Chondrocyte (in vitro differentiated cells): ENCODE measurements at regions not wholly inside any gene's neighbourhood (a gene's known extent, or its start where the extent isn't known, plus 50 kb on each side); places are given as distances from the start of the nearest gene placed in this dataset.

Experiments used
- DNase-seq: peaks from one replicate; pipeline ENCODE4 v3.0.0; 2021; ENCODE audit warnings: mixed read lengths, low spot score
- H3K27ac Mint-ChIP-seq: one replicate; pipeline ENCODE4 v1.8.0; 2021; ENCODE audit warnings: mild to moderate bottlenecking, moderate library complexity, mixed read lengths; ENCODE audit not compliant: unreplicated experiment
- H3K27me3 Mint-ChIP-seq: 2 replicates; pipeline ENCODE4 v1.8.0; 2021; ENCODE audit warnings: low read depth, mixed read lengths
- H3K36me3 Mint-ChIP-seq: 2 replicates; pipeline ENCODE4 v1.8.0; 2021; ENCODE audit warnings: low read depth, mixed read lengths
- H3K4me1 Mint-ChIP-seq: 2 replicates; pipeline ENCODE4 v1.8.0; 2021; ENCODE audit warnings: low read depth, mild to moderate bottlenecking, mixed read lengths
- H3K4me3 Mint-ChIP-seq: one replicate; pipeline ENCODE4 v1.8.0; 2021; ENCODE audit warnings: mild to moderate bottlenecking, moderate library complexity, mixed read lengths; ENCODE audit not compliant: unreplicated experiment
- H3K9me3 Mint-ChIP-seq: 2 replicates; pipeline ENCODE4 v1.8.0; 2021; ENCODE audit warnings: low read depth, mixed read lengths
- TF ChIP-seq, protein P1 (sequence below): fragments of 200-600 bp; sonication (generic); IDR thresholded peaks from 2 replicates; pipeline ENCODE4 v1.5.0; 2021; ENCODE audit warnings: antibody characterized with exemption, mild to moderate bottlenecking, moderate library complexity

DNA sequence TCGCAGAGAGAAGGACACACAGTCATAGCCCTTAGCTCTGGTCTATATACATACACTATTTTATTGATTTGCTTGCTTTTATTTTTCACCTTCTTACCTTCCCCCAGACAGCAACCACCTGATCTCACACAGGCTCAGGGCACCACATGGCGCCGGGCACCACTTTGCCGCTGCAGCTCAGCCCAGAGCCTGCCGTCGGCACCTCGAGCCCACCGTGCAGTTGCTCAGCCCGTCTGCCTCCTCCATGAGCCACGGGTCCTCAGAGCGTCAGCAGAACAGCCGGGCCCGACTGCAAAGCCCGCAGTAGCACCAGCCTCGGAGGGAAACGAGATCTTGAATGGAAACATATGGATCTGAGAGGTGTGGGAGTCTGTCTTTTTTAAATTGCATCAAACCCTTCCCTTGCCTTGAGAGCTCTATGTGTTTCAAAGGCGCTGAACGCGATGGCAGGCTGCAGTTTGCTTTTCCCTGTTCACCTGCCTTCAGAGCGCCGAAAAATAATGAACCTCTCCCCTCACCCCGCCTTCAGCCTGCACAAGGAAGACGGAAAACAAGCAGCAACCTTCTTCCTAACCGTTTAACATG is 505.4 kb downstream of the MN1 start:
- TF ChIP-seq, protein P1, sequence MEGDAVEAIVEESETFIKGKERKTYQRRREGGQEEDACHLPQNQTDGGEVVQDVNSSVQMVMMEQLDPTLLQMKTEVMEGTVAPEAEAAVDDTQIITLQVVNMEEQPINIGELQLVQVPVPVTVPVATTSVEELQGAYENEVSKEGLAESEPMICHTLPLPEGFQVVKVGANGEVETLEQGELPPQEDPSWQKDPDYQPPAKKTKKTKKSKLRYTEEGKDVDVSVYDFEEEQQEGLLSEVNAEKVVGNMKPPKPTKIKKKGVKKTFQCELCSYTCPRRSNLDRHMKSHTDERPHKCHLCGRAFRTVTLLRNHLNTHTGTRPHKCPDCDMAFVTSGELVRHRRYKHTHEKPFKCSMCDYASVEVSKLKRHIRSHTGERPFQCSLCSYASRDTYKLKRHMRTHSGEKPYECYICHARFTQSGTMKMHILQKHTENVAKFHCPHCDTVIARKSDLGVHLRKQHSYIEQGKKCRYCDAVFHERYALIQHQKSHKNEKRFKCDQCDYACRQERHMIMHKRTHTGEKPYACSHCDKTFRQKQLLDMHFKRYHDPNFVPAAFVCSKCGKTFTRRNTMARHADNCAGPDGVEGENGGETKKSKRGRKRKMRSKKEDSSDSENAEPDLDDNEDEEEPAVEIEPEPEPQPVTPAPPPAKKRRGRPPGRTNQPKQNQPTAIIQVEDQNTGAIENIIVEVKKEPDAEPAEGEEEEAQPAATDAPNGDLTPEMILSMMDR, result no peak
- DNase-seq, result no peak
- H3K9me3 Mint-ChIP-seq, result no peaks in the 10 kb centered on the region
- no peak overlapping the region for H3K4me3 Mint-ChIP-seq
- no peak overlapping the region for H3K27ac Mint-ChIP-seq
- peaks cover 55% of the 10 kb centered on the region for H3K4me1 Mint-ChIP-seq
- no peaks in the 10 kb centered on the region for H3K27me3 Mint-ChIP-seq
- H3K36me3 Mint-ChIP-seq, result no peaks in the 10 kb centered on the region

DNA sequence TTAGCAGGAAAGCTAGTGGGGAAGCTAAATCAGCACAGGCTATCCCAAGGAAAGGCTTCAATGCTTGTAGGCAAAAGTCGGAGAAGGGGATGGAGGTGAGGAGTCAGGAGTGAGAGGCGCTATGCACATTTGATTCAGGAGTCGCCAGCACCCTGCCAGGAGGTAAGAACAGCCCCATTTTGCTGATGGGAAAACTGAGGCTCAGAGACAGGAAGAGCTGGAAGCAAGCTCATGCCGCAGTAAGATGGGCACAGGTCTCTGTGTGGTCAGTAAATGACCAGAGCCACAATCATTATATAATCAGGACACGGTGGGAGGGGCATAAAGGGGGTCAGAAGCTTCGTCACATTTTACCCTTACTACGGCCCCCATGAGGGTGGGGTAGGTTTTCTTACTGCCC is 504.4 kb downstream of the MN1 start:
- TF ChIP-seq, protein P1, result no peak
- DNase-seq, result no peak
- no peaks in the 10 kb centered on the region for H3K27me3 Mint-ChIP-seq
- peaks cover 47% of the 10 kb centered on the region for H3K4me1 Mint-ChIP-seq
- H3K4me3 Mint-ChIP-seq, result no peak overlapping the region
- no peak overlapping the region for H3K27ac Mint-ChIP-seq
- H3K9me3 Mint-ChIP-seq, result no peaks in the 10 kb centered on the region
- H3K36me3 Mint-ChIP-seq, result no peaks in the 10 kb centered on the region

DNA sequence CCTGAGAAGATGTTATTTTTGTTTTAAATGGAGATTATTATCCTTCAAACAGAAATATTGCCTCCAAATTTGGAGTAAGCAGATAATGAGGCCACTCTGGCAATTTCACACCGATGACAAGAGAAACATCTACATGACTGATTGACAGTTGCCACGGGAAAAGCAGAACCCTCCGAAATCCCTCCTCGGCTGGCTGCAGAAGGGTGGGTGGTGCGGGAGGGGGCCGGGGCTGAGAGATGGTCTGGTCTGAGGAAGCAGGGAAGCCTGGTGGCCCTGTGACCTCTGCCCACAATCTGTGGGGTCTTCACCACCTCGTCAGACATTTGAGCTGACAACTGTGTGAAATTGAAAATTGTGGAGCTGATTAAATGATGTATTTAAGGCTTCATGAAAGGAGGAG is 503.2 kb downstream of the MN1 start:
- no peak overlapping the region for H3K4me3 Mint-ChIP-seq
- no peak overlapping the region for H3K27ac Mint-ChIP-seq
- H3K36me3 Mint-ChIP-seq, result no peaks in the 10 kb centered on the region
- peaks cover 37% of the 10 kb centered on the region for H3K4me1 Mint-ChIP-seq
- TF ChIP-seq, protein P1, result no peak
- DNase-seq, result no peak
- no peaks in the 10 kb centered on the region for H3K9me3 Mint-ChIP-seq
- H3K27me3 Mint-ChIP-seq, result no peaks in the 10 kb centered on the region

DNA sequence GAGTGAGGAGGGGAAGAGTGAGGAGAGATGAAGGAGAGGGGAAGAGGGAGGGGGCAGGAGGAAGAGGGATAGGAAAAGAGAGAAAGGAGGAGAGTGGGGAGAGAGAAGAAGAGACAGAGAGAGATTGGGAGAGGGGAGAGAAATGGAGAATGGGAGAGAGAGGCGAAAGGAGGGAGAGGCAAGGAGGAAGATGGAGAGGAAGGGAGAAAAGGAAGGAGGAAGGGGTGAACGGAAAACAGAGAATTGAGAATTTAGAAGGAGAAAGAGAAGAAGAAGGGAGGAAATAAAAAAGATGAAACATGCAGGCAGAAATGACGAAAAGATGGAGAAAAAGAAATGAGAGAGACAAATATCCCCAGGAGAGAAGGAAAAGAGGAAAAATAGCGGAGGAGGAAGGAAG is 502.8 kb downstream of the MN1 start:
- Mint-ChIP-seq H3K4me1 (peaks cover 37% of the 10 kb centered on the region), H3K27ac (peak overlapping the region; percentile 54), H3K9me3 (no peaks in the 10 kb centered on the region)

DNA sequence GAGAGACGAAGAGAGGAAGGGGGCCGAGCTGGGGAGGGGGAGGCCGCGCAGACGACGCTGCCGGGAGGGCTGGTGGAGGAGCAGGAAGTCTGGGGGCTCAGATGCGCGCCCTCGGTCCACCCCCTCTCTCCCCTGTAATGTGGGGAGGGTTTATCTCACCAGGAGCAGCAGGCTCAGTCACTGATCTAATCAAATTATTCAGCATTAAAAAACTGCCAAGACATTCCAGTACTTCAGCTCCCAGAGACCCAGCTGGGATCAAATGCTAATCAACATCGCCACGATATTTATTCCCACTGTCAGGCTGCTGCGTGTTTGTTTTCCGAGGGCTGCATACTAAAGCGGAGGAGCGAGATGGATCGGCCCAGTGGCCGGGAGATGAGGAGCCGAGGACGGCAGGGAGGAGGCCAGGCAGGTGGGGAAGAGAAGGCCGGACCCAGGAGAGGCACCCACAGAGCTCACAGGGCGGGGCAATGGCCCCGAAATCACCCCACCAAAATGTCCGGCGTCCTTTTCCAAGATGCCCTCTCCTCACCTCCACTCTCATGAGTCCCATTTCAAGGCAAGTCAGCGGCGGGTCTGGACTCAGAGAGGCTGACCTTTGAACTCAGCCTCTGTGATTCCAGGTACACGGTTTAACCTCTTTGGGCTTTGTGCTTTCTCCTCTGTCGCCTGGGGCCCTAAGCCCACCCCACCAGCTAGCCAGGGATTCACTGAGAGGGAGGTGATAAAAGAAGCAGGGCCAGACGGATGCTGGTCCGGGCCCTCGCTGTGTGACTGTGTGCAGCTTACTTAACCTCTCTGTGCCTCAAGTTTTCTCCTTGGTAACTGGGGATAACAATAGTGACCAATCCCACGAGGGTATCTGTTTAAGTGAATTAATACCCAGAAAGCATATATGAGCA is 502.1 kb downstream of the MN1 start:
- Mint-ChIP-seq H3K4me3 (peak overlapping the region; percentile 8), H3K27ac (peak overlapping the region; percentile 54), H3K9me3 (no peaks in the 10 kb centered on the region), H3K27me3 (no peaks in the 10 kb centered on the region), H3K4me1 (peaks cover 37% of the 10 kb centered on the region), H3K36me3 (no peaks in the 10 kb centered on the region)
- no peak for DNase-seq
- TF ChIP-seq, protein P1, result no peak

More for the DNA sequence above, 502.8 kb downstream of the MN1 start:
- TF ChIP-seq, protein P1, result no peak
- no peaks in the 10 kb centered on the region for H3K27me3 Mint-ChIP-seq
- DNase-seq, result no peak
- peak overlapping the region; percentile 8 for H3K4me3 Mint-ChIP-seq
- no peaks in the 10 kb centered on the region for H3K36me3 Mint-ChIP-seq
